ENCODE measurements at regions not wholly inside any gene's neighbourhood (a gene's known extent, or its start where the extent isn't known, plus 50 kb on each side); places are given as distances from the start of the nearest gene placed in this dataset.
A peak's percentile ranks its signal among the peaks of the same experiment; 100 is the strongest.

DNA sequence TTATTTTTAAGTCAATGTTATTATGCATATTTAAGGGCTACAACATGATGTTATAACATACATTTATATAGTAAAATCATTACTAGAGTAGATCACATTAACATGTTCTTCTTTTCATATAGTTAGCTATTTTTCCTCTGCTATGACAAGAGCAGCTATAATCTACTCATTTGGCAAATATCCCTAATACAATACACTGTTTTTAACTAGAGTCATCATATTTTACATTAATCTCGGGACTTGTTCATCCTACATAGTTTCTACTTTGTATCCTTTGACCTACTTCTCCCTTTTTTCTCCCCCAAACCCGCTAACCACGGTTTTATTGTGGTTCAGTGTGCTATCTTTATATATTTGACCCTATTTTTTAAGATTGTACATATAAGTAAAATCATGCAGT, 249.0 kb downstream of the EPM2A start:
- no peak for DNase-seq (ENCODE audit: extremely low read depth in 1 of 11, low read depth in 9 of 11, low spot score in 4 of 11)

DNA sequence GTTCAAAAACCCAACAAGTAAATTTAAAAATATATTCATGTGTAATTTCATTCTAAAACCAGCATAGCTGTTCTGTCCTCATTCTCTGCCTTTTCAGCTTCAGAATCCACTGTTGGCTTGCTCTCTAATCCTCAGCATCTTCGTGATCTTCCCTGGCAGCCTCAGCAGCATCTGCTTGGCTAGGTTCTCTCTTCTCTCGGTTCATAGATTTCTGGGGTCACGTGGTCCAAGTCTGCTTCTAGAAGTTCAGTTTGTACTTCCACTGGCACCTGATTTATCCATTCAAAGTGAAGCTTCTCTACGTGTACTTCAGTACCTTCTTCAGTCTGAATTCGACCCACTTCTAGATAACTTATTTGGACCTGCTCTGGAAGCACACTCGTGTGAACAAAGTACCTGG, 245.7 kb downstream of the EPM2A start:
- no peak for DNase-seq (ENCODE audit: extremely low read depth in 1 of 11, low read depth in 9 of 11, low spot score in 4 of 11)

DNA sequence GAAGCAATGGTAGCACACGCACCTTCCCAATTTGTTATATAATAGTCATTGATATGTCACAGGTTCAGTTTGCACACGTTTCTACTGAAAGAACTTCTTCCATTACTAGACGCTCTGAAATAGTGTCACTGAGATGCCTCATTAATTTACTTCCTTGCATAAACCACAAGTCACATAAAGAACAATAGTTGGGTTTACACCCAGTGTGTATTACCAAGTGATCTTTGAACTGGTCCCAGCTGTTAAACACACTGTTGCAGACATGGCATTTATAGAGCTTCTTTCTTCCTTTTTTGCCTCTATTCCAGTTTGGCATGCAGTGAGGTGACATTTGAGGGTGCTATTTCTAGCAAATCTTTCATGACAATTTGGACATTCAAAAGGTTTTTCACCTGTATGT, 245.3 kb downstream of the EPM2A start:
- DNase-seq (ENCODE audit: extremely low read depth in 1 of 11, low read depth in 9 of 11, low spot score in 4 of 11), result no peak

DNA sequence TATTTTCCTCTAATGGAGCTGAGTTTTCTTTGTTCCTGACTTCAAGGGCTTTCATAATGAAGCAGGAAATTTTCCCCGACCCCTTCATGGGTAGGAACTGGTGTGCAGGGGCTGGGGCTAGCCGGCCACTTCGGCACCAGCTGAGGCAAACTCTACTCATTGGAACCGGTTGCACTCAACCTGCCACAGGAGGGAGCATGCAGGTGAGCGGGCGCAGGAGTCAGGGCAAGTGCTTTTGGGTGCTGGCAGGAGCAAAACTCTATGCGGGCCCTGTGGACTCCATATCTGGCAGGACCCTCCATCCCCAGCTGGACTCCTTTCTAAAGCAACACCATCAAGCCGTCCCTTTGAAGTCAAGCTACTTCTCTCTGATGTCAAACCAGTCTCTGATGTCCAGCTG, 244.2 kb downstream of the EPM2A start:
- no peak for DNase-seq (ENCODE audit: extremely low read depth in 1 of 11, low read depth in 9 of 11, low spot score in 4 of 11)

DNA sequence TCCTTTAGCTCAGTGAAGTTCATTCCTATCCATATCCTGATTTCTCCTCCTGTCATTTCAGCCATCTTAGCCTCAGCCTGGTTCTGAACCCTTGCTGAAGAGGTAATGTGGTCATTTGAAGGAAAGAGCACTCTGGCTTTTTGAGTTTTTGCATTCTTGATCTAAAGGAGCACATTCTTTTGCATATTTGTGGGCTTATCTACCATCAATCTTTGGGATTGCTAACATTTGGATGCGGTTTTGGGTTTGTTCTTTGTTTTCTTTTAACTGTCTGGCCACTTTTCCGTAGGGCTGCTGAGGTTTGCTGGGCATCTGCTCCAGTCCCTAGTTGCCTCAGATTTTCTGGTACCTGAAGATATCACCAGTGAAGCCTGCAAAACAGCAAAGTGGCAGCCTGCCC, 238.3 kb downstream of the EPM2A start:
- DNase-seq (ENCODE audit: extremely low read depth in 1 of 11, low read depth in 9 of 11, low spot score in 4 of 11), result no peak

DNA sequence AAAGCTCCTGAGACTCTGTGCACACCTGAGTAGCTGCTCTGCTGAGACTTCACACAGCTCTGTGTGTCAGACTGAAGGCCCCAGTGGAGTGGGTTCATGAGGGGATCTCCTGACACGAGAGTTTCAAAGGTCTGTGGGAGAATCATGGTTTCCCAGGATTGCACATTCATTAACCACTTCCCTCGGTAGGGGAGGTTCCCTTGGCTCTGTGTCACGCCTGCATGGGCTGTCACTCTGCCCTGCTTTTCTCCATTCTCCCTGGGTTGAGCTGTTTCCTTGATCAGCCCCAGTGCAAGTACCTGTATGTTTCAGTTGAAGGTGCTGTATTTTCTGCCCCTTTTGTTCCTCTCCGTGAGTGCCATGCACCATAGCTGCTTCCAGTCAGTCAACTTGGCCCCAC, 236.9 kb downstream of the EPM2A start:
- peak in 3 of 11 donors; percentile 9 for DNase-seq (ENCODE audit: extremely low read depth in 1 of 11, low read depth in 9 of 11, low spot score in 4 of 11)

DNA sequence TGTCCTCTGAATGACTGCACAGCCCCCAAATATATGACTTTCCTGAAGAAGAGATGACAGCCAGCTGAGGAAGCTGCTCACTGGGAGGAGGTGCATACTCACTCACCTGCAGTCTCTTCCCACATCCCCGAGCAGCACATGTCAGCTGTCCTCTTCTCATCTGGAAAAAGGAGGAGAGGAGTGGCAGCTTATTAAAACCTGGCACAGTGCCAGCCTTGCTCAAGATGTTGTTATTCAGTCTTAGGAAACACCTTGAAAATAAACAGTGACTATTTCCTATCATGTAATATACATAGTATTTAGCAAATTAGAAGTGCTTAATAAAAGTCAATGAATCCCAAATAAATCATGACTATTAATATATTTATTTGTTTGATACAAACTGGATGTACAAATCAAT, 232.9 kb downstream of the EPM2A start:
- no peak for DNase-seq (ENCODE audit: extremely low read depth in 1 of 11, low read depth in 9 of 11, low spot score in 4 of 11)

DNA sequence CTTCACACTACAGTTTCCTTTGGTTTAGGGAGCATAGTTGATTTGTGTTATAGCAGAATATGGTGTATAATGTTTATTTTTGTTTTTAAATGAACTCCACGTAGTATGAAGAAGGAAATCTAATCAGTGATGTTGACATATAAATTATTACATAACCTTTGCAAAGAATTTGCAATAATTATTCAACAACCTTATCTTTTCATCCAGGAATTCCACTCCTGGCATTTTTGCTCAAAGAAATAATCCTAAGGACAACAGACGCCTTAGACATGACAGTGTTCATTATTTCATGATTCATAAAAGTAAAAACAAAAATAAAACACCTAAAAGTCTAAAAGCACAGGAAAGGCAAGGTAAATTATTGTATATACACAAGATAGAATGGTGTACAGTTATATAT, 229.2 kb downstream of the EPM2A start:
- DNase-seq (ENCODE audit: extremely low read depth in 1 of 11, low read depth in 9 of 11, low spot score in 4 of 11), result no peak

DNA sequence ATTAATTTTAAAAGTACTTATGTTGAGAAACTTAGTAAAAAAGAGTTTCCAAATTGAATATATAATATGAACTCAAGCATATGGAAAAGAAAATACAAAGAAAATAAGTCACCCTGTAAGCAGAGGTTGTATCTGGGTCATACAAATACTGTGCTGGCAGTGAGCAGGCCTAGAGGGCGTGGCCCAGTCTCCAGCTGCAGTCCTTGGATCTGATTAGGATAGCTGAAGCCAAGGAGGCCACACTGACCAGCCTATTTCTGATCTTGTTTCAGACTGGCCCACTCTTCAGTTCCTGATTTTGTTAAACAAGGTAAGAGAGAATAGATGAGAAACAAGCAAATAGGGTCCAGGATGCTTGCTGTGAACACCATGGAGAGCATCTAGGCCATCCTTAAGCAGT, 228.8 kb downstream of the EPM2A start:
- no peak for DNase-seq (ENCODE audit: extremely low read depth in 1 of 11, low read depth in 9 of 11, low spot score in 4 of 11)

DNA sequence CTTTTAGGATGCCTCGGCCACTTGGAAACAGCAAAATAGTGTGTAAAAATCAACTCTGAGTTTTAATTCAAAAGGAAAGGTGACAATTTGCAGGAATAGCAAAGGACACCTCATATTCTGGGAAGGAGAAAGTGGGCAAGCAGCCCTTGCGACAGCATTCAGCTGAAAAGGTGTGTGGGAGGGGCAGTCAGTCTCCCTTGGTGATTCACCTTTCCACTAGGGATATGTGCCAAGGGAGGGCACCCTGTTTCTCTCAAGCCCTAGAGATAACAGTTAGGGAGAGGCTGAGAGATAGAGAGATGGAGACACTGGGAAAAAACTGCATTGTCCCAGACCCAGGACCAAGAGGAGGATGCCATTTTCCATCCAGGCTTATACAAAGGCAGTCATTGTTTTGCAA, 228.1 kb downstream of the EPM2A start:
- no peak for DNase-seq (ENCODE audit: extremely low read depth in 1 of 11, low read depth in 9 of 11, low spot score in 4 of 11)

DNA sequence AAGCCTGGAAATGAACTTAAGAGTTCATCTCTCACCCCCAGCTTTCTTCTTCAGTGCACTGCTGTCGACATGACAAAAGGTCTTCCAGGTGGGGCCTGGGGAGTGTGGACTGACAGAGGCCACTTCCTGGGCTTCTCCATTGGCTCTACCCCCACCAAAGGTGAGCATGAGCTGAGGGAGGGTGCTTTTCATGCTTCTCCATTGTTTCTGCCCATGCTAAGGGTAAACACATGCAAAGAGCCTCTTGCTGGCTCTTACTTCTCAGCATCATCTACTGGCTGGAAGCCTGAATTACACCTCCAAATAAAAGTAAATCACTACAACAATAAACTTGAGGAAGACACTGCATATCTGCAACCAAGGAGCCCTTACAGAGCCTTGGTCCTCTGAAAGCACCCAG, 227.2 kb downstream of the EPM2A start:
- no peak for DNase-seq (ENCODE audit: extremely low read depth in 1 of 11, low read depth in 9 of 11, low spot score in 4 of 11)

DNA sequence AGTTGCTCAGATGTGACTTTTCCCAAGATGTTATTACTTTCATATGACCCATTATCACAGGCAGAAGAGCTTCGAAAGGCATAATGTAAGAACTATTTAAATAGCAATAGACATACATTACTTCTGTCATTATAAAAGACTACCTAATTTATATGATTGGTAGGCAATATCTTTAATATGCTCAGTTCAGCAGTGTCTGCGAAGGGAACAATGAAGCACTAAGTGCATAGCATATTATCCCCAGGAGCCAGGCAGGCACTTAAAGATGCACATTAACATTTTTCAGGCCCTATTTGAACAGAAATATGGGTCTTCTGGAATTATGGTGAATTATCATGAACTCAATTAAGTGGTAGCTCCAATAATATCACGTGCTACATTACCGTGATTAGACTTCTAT, 217.8 kb downstream of the EPM2A start:
- DNase-seq (ENCODE audit: extremely low read depth in 1 of 11, low read depth in 9 of 11, low spot score in 4 of 11), result no peak

DNA sequence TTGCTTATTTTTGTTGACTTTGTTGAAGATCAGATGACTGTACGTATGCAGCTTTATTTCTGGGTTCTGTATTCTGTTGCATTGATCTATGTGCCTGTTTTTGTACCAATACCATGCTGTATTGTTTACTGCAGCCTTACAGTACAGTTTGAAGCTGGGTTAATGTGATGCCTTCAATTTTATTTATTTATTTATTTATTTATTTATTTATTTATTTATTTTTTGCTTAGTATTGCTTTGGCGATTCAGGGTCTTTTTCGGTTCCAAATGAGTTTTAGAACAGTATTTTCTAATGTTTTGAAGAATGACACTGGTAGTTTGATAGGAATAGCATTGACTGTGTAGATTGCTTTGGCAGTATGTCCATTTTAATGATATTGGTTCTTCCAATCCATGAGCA, 210.3 kb downstream of the EPM2A start:
- DNase-seq (ENCODE audit: extremely low read depth in 1 of 11, low read depth in 9 of 11, low spot score in 4 of 11), result no peak

DNA sequence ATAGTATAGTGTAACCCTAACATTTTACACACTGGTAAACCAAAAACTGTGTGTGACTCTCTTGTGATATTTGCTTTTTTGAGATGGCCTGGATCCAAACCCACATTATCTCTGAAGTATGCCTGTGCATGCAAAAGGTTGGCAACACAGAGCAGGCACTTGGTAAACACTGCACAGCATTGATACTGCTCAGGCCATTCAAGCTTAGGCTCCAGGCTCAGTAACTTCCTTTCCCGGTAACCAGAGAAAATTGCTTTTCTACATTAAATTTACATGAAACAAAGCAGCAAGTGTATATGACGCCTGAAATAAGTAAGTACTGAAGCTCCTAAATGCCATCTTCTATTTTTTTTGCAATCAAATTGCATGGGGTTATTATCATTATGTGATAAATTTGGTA, 205.7 kb downstream of the EPM2A start:
- DNase-seq (ENCODE audit: extremely low read depth in 1 of 11, low read depth in 9 of 11, low spot score in 4 of 11), result no peak

DNA sequence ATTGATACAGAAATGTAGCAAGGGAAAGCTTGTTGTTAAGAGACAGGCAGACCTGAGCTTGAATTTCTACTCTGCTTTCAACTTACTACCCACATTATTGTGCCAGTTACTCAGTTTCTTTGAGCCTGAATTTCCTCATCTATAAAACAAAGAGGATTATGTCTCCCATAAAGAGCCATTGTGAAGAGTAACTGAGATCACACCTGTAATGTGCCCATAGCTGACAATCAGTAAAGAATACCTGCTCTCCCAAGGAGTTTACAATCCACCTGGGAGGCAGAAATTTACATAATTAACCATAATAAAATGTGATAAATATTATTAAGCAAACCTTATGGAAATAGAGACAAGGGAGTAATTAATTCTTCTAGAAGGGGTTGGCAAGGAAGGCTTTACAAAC, 204.9 kb downstream of the EPM2A start:
- DNase-seq (ENCODE audit: extremely low read depth in 1 of 11, low read depth in 9 of 11, low spot score in 4 of 11), result no peak

DNA sequence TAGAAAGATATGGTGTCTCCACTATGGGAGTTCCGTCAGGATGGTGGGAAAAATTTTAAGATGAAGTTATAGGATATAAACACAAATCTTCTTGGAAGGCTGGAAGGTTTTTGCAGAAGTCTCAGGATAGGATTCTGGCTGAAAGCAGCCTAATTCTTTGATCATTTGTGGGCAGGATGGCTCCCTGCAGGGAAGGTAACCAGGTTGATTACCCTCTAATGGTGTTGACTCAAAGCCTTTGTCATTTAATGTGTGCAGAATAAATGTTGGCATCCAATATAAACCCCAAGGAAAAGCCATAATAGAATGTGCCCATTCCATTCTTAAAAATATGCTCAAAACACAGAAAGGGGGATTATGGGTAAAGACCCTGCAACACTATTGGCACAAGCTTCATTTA, 204.3 kb downstream of the EPM2A start:
- DNase-seq (ENCODE audit: extremely low read depth in 1 of 11, low read depth in 9 of 11, low spot score in 4 of 11), result no peak

DNA sequence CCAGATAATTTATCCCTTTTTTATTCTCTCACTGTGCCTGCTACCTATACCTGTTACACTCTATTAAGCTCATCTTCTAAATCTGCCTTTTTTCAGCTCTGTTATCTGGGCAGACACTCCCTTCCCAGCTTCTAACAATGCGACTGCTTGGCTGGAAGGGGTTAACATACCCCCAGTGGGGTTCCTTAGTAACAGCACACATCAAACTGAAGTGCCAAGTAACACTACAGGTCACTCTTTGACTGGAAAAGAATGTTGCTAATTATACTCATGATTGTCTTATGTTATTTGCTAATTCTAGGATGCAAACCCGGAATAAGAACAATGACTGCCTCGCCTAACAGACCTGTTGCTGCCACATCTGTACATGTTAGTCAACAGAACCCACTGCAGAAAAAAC, 203.5 kb downstream of the EPM2A start:
- DNase-seq (ENCODE audit: extremely low read depth in 1 of 11, low read depth in 9 of 11, low spot score in 4 of 11), result no peak

DNA sequence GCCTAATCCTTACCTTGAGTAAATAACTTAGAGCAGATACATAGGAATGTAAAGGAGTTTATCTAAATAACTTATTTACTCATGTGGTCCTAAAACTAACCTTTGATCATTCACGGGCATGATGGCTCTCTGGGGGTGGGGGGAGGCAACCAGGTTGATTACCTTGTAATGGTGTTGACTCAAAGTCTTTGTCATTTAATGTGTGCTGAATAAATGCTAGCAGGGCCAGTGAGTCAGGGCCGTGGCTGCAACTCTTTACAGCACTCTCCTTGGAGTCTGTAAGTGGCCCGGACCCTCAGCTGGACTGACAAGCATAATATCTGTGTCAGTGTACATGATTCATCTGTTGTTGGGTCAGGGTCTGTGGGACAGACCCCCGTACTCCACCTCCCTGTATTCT, 203.0 kb downstream of the EPM2A start:
- no peak for DNase-seq (ENCODE audit: extremely low read depth in 1 of 11, low read depth in 9 of 11, low spot score in 4 of 11)

DNA sequence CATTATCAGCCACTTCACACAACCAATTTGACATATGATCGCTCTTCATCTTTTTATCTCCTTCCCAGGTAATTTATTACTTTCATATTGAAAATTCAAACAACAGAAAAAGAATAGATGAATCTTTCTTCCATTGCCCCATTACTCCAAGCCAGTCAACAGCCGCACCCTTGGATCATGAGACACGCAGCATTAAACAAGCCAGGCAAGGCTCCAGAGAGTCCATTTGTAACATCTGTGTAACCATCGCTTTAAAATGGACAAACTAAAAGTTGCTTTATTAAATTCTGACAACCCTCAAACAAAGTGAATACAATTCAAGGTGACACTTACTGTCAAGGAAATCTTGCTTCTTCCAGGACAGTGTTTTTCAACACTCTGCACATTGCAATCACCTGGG, 200.3 kb downstream of the EPM2A start:
- no peak for DNase-seq (ENCODE audit: extremely low read depth in 1 of 11, low read depth in 9 of 11, low spot score in 4 of 11)

DNA sequence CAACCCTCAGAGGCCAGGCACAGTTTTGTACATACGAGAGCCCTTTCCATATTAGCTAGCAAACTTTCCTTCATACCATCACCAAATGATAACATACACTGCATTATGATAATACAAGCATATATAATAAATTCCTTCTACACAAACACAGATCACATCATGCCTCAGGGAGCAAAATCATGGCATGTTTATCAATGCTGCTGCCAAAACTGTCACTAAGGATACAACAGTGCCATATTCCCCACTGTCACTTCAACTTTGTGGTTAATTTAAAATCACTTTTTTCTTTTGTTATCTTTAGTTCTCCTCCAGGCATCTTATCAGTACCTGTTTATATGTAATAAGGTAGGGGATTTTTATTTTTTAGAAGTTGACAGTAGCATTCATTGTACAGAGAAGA, 196.3 kb downstream of the EPM2A start:
- DNase-seq (ENCODE audit: extremely low read depth in 1 of 11, low read depth in 9 of 11, low spot score in 4 of 11), result no peak

DNA sequence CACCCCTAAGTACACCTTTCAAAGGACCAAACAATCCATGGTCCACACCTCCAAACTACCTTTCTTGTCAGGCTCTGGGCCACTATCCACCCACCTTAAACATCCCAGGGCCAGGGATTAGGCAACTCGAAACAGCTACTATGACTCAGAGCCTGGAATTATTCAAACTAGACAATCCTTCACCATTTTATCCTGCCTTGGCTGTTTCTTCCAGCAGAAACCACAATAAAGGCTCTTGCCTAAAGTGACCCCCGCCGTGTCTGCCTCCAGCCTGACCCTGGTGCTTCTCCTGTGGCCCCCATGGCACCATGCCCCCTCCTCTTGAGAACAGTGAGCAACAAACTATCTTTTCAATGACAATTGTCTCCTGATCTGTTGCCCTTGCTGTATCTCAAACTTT, 195.5 kb downstream of the EPM2A start:
- no peak for DNase-seq (ENCODE audit: extremely low read depth in 1 of 11, low read depth in 9 of 11, low spot score in 4 of 11)

DNA sequence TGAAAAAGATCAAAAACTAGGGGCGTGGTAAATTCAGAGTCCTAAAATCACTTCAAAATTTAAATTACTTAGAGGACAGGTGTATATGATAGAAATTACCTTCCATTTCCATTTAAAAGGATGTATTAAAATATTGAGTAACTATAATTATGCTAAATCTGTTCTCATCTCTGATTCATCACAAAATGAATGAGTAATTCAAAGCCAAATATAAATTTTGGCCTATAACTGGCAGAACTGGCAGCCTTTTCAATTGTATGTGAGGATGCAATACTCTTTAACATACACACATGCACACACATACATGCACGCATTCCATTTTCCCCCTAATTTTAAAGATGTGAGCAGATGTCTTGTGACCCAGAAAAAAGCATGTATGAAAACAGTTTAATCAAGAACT, 194.6 kb downstream of the EPM2A start:
- no peak for DNase-seq (ENCODE audit: extremely low read depth in 1 of 11, low read depth in 9 of 11, low spot score in 4 of 11)

All from renal cortex interstitium (tissue), 11 donors.